ENCODE measurements at regions not wholly inside any gene's neighbourhood (a gene's known extent, or its start where the extent isn't known, plus 50 kb on each side); places are given as distances from the start of the nearest gene placed in this dataset.

GRCh38 chr10:129382401-129382800 is 84.6 kb upstream of the MGMT start:
- intact Hi-C loops (cut with micrococcal nuclease) = no loop called here
- no peak for DNase-seq
- ATAC-seq = no peak

DNA sequence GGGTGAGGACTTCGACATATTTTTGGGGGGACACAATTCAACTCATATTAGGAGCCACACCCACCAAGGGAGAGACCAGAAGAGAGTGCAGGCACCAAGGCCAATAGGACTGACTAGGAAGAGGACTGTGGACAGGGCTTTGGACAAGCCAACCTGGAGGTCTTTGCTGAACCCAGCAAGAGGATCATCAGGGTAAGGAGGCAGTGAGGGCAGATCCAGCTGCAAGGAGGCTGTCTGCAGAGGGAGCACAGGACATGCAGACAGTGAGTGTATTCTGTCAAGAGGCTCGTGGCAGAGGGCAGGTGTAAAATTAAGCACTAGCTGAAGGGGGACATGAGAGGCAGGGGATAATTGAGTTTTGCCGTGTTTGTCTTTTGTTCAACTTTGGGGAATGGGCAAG is 83.4 kb upstream of the MGMT start:
- DNase-seq = no peak
- intact Hi-C loops (cut with micrococcal nuclease) = no loop called here
- no peak for ATAC-seq

DNA sequence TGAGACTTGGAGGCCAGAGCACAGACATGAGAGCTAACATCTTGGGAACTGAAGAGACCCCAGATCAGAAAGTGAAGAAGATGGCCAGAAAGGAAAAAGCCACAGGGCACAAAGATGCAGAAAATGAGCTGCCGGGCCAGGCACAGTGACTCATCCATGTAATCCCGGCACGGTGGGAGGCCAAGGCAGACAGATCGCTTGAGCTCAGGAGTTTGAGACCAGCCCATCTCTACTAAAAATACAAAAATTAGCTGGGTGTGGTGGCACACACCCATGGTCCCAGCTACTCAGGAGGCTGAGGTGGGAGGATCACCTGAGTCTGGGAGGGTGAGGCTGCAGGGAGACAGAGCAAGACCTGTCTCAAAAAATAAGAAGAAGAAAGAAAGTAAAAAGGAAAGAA is 81.4 kb upstream of the MGMT start:
- ATAC-seq (no peak), DNase-seq (no peak)
- intact Hi-C loops (cut with micrococcal nuclease) = no loop called here

DNA sequence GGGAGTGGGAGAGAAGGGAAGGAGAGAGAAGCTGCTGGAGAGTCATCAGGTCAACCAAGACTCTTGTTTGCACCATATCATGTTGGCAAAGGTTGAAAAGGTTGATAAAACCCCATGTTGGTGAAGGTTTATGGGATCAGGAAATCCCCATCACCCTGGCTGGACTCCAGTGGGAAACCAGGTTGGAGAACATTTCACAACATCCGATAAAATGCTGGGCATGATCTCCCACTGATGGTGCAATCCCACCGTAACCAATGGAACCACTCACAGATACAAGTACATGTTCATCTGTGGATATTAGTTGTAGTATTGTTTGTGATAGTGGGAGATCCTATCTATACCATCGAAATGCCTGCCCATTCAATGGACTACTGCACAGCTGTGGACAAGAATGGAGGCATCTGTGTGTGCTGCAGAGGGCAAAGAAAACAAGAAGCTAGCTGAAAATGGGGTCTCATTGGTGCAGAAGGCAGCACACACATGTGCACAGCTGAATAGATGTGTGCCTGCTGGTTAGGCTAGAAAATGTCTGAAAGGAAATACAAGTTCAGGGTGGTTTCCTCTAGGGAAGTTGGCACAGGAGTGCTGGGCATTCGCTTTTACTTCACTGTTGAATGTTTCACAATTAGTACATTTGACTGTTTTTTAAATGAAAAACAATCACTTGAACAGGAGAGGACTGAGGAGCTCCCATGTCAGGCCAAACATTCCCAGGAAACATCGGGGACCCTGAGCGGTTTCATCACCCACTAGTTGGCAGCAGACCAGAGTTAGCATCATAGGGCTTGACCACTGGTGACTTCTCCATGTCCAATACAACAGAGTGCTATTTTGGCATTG is 80.4 kb upstream of the MGMT start:
- DNase-seq (no peak), ATAC-seq (no peak)
- intact Hi-C loops (cut with micrococcal nuclease) = no loop called here

DNA sequence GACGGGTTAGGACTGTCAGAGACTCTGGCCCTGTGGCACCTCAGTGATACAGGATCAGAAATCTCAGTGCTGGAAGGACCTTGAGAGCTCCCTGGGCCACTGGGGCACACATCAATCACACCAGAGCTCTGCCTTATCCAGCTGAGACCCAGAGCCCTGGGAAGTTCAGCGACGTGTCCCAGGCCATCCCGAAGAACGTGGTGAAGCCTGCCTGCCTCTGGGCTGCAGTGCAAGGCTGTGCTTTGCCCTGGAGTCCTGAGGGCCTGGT is 79.8 kb upstream of the MGMT start:
- DNase-seq (no peak), ATAC-seq (no peak)
- intact Hi-C loops (cut with micrococcal nuclease) = no loop called here

DNA sequence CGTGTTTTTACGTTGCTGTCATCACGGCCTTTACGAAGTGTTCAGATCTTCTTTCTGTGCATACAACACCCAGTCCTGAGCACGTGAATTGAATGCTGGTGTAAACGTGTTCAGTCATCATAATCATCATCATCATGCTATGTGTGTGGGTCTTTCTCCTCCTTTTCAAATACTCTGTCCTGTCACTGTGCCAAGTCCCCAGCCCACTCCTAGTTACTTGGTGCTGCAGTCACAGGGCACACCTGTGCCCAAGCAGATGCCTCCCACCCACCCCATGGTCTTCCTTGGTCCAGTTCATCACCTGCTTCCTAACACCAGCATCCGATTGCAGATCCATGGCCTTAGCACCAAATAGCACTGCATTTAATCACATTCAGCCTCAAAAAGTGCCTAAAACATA is 78.6 kb upstream of the MGMT start:
- DNase-seq (no peak), ATAC-seq (no peak)
- intact Hi-C loops (cut with micrococcal nuclease) = no loop called here

- ATAC-seq (no peak), DNase-seq (no peak)
- intact Hi-C loops (cut with micrococcal nuclease) = no loop called here
Observed at GRCh38 chr10:129389194-129389593, 77.8 kb upstream of the MGMT start.

- DNase-seq = no peak
- ATAC-seq = no peak
- intact Hi-C loops (cut with micrococcal nuclease) = no loop called here
Observed at GRCh38 chr10:129390147-129390546, 76.9 kb upstream of the MGMT start.

- ATAC-seq = no peak
- intact Hi-C loops (cut with micrococcal nuclease) = no loop called here
- DNase-seq = no peak
Observed at GRCh38 chr10:129390726-129391125, 76.3 kb upstream of the MGMT start.

DNA sequence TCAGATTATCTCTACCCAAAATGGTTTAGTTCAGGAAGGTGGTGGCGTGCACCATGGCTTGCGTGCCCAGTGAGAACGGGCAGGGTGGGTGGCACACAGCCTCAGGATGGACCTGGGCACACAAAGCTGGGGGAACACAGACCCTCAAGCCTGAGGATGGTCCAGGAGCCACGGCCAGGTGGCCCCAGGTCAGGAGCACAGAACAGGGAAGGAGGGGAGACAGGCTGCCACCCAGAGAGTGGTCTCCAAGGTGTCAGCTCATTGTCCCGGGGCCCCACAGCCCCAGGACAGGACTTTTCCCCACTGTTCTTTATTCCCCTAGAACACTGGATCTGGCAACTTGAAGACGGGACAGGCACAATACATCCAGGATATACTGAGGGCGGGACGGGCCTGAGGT is 75.6 kb upstream of the MGMT start:
- intact Hi-C loops (cut with micrococcal nuclease) = no loop called here
- ATAC-seq (no peak), DNase-seq (no peak)

- intact Hi-C loops (cut with micrococcal nuclease) = no loop called here
- no peak for DNase-seq
- no peak for ATAC-seq
Observed at GRCh38 chr10:129392855-129393254, 74.2 kb upstream of the MGMT start.

- ATAC-seq = no peak
- no peak for DNase-seq
- intact Hi-C loops (cut with micrococcal nuclease) = no loop called here
Observed at GRCh38 chr10:129393812-129394211, 73.2 kb upstream of the MGMT start.

GRCh38 chr10:129394518-129395328 is 72.3 kb upstream of the MGMT start:
- intact Hi-C loops (cut with micrococcal nuclease) = no loop called here
- DNase-seq = no peak
- ATAC-seq = no peak

DNA sequence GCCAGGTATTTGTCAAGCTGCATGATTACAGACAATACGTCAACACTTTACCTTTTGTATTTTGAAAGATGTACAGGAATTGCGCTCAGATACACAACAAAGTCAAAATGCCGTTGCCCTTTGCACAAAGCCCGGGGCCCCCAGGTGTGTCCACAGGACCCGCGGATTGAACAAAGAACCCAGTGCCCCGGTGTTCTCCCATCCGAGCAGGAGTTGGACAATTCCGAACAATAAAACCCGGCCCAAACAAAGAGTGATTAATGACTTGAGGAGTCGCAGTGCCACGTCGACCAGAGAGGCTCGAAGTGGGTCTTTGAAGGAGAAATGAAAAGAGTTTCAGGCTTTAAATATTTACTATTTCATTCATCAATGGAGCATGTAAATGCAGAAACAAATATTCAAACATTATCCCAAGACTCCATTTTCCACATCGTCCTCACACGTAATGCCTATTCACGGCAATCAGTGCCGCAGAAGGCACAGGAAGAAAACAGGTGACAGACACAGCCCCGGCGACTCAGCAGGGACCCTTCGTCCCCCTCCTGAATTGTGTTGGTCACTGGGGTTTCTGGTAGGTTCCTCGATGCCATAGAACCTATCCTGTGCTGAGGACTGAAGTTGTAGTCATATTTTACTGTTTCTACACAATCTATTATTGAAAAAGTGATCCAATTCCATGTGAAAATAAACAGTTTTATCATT is 70.9 kb upstream of the MGMT start:
- ATAC-seq = no peak
- DNase-seq = no peak
- intact Hi-C loops (cut with micrococcal nuclease) = no loop called here

GRCh38 chr10:129397198-129397974 is 69.7 kb upstream of the MGMT start:
- intact Hi-C loops (cut with micrococcal nuclease) = no loop called here
- ATAC-seq (peak; percentile 19), DNase-seq (no peak)

GRCh38 chr10:129398711-129399141 is 68.3 kb upstream of the MGMT start:
- ATAC-seq = peak; percentile 31
- intact Hi-C loops (cut with micrococcal nuclease) = no loop called here
- no peak for DNase-seq

DNA sequence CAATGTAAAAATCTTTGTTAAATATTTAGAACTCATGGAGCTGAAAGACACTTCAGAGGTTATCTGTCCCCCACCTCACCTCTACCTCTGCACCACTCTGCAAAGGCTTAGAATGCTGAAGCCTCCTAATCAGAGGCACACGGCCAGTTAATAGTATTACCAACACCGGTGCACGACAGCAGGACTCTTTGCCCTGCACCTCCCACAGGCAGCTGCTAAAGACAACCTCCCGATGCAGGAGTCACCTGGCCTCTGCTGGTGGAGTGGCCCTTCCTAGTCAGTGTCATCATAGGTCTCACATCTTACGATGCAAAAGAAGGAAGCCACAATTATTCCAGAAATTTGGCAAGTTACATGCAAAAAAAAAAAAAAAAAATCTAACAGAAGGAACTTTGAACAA is 66.6 kb upstream of the MGMT start:
- ATAC-seq (no peak), DNase-seq (no peak)
- intact Hi-C loops (cut with micrococcal nuclease) = no loop called here

- no peak for DNase-seq
- intact Hi-C loops (cut with micrococcal nuclease) = no loop called here
Observed at GRCh38 chr10:129402459-129402858, 64.6 kb upstream of the MGMT start.

DNA sequence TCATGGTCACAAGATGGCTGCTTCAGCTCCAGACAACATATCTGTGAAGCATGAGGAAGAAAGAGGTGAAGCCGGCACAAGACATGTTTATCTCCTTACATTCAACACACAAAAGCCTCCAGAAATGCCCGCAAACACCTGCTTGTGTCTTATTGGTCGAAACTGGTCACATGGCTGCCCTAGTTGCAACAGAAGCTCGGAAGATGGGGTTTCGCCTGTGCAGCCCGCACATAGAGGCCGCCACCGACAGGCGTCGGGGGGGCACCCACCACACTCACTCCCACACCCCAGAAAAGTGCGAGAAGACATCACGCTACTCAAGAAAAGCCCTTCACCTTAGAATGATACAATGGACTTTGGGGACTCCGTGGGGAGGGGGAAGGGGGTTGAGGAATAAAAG is 63.0 kb upstream of the MGMT start:
- no peak for DNase-seq
- ATAC-seq = no peak
- intact Hi-C loops (cut with micrococcal nuclease) = no loop called here

More at GRCh38 chr10:129402459-129402858, 64.6 kb upstream of the MGMT start:
- ATAC-seq = no peak

GRCh38 chr10:129405389-129405788 is 61.7 kb upstream of the MGMT start:
- intact Hi-C loops (cut with micrococcal nuclease) = no loop called here
- DNase-seq (no peak), ATAC-seq (no peak)
